ENCODE measurements at regions not wholly inside any gene's neighbourhood (a gene's known extent, or its start where the extent isn't known, plus 50 kb on each side); places are given as distances from the start of the nearest gene placed in this dataset.

DNA sequence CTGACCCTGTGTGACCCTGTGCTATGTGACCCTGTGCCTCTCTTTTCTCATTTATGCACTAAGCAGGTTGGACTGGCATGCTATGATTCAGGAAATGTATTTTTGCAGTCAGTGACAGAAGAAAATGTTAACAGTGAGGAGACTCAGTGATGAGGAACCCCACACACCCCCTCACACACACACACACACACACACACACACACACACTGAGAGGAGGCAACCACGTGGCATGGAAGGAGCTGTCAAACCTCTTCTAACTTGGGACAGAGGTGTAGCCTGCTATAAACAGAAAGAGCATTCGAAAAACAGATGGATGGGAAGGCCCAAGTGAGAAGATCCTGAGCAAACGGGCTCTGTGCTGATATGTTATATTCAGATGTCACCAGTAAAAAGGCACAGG, 57.9 kb upstream of the GRIA1 start:
- Histone ChIP-seq H3K36me3 (no peaks in the 10 kb centered on the region), H3K27me3 (no peaks in the 10 kb centered on the region), H3K4me3 (no peak overlapping the region), H3K4me1 (no peaks in the 10 kb centered on the region), H3K27ac (no peak overlapping the region), H3K9me3 (no peaks in the 10 kb centered on the region)
- TF ChIP-seq, protein P1, sequence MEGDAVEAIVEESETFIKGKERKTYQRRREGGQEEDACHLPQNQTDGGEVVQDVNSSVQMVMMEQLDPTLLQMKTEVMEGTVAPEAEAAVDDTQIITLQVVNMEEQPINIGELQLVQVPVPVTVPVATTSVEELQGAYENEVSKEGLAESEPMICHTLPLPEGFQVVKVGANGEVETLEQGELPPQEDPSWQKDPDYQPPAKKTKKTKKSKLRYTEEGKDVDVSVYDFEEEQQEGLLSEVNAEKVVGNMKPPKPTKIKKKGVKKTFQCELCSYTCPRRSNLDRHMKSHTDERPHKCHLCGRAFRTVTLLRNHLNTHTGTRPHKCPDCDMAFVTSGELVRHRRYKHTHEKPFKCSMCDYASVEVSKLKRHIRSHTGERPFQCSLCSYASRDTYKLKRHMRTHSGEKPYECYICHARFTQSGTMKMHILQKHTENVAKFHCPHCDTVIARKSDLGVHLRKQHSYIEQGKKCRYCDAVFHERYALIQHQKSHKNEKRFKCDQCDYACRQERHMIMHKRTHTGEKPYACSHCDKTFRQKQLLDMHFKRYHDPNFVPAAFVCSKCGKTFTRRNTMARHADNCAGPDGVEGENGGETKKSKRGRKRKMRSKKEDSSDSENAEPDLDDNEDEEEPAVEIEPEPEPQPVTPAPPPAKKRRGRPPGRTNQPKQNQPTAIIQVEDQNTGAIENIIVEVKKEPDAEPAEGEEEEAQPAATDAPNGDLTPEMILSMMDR (IDR thresholded peaks at IDR 0.05) = no peak
- TF ChIP-seq EP300 (IDR thresholded peaks at IDR 0.05; ENCODE audit: low read depth) = no peak
- no peak for TF ChIP-seq POLR2A (IDR thresholded peaks at IDR 0.05)
- TF ChIP-seq POLR2AphosphoS5 (IDR thresholded peaks at IDR 0.05) = no peak
- in situ Hi-C loops (cut with MboI; ENCODE audit: low pct_ligation_motif_present in 1 of 4, low pct_unique_long_range_greater_than_20kb in 1 of 4, low sequenced_read_pairs in 3 of 4) = no loop called here
- WGBS, 2 donors (ENCODE audit: low coverage in 1 of 2) = 53% methylated on average over 3 of the region's 3 CpGs; no CpG with 5 or more reads in 1 of the 2 donors
- intact Hi-C loops (cut with DNase I; ENCODE audit: low total_unique reads) = no loop called here
- no peak for DNase-seq

- intact Hi-C loops (cut with DNase I; ENCODE audit: low total_unique reads) (no loop called here), in situ Hi-C loops (cut with MboI; ENCODE audit: low pct_ligation_motif_present in 1 of 4, low pct_unique_long_range_greater_than_20kb in 1 of 4, low sequenced_read_pairs in 3 of 4) (no loop called here)
- no peak overlapping the region for H3K27ac ChIP-seq
- no peak for DNase-seq
- no peaks in the 10 kb centered on the region for H3K4me1 ChIP-seq
- no peaks in the 10 kb centered on the region for H3K36me3 ChIP-seq
- H3K27me3 ChIP-seq = no peaks in the 10 kb centered on the region
- no peak overlapping the region for H3K4me3 ChIP-seq
- TF ChIP-seq, protein P1 (IDR thresholded peaks at IDR 0.05) = no peak
- TF ChIP-seq EP300 (IDR thresholded peaks at IDR 0.05; ENCODE audit: low read depth) (no peak), POLR2A (IDR thresholded peaks at IDR 0.05) (no peak)
- H3K9me3 ChIP-seq = no peaks in the 10 kb centered on the region
Observed at GRCh38 chr5:153437251-153437650, 53.2 kb upstream of the GRIA1 start.

- Histone ChIP-seq H3K36me3 (no peaks in the 10 kb centered on the region), H3K4me3 (no peak overlapping the region), H3K4me1 (no peaks in the 10 kb centered on the region), H3K9me3 (no peaks in the 10 kb centered on the region), H3K27ac (no peak overlapping the region), H3K27me3 (no peaks in the 10 kb centered on the region)
- in situ Hi-C loops (cut with MboI; ENCODE audit: low pct_ligation_motif_present in 1 of 4, low pct_unique_long_range_greater_than_20kb in 1 of 4, low sequenced_read_pairs in 3 of 4) = no loop called here
- no peak for TF ChIP-seq POLR2A (IDR thresholded peaks at IDR 0.05)
- TF ChIP-seq POLR2AphosphoS5 (IDR thresholded peaks at IDR 0.05) = no peak
- TF ChIP-seq, protein P1 (IDR thresholded peaks at IDR 0.05) = no peak
- TF ChIP-seq EP300 (IDR thresholded peaks at IDR 0.05; ENCODE audit: low read depth) = no peak
- no peak for DNase-seq
- intact Hi-C loops (cut with DNase I; ENCODE audit: low total_unique reads) = no loop called here
Observed at GRCh38 chr5:153439130-153439529, 51.3 kb upstream of the GRIA1 start.

Small RNA genes in the stretch of these regions (small RNA-seq; reads per million reads assigned to genes)
- 0 reads per million in 4 donors for gene AC008571.1
